ENCODE measurements at regions not wholly inside any gene's neighbourhood (a gene's known extent, or its start where the extent isn't known, plus 50 kb on each side); places are given as distances from the start of the nearest gene placed in this dataset.

GRCh38 chr5:61767231-61768080 is 435.4 kb downstream of the ZSWIM6 start:
- no peaks in the 10 kb centered on the region; the same call in 1 of the 2 replicates for H3K9me3 ChIP-seq (ENCODE audit: control insufficient read depth, insufficient read depth, low read length)
- no peak overlapping the region for H3K9ac ChIP-seq (ENCODE audit: low read depth, low read length)
- H3K4me1 ChIP-seq (ENCODE audit: insufficient read depth, low read length) = no peaks in the 10 kb centered on the region
- no peaks in the 10 kb centered on the region for H3K36me3 ChIP-seq (ENCODE audit: insufficient read depth, low read length)

DNA sequence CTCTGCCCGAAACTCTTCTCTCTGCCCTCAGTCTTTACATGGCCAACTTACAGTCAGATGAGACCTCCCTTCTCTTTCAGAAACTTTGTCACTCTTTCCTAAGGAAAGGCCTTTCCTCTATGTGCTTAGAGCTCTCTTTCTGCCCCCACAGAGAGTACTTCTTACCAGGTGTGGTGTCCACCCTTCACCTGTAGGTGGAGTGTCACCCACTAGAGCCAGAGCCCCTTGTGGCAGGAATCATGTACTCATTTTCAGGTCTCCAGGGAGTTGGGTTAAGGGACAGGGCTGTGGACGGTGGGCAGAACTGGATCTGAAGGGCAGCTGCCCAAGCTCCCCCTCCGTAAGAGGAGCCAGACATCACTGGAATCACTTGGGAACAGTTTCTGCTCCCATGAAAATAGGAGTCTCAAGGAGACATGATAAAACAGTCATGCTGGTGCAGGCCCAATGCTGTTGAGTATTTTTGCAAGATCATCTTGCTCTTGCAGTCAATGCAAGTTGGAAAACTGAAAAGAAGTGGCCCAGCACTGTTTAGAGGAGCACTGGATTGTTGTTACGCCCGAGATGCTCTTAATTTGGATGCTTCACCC is 436.7 kb downstream of the ZSWIM6 start:
- Histone ChIP-seq H3K9ac (ENCODE audit: low read depth, low read length) (no peak overlapping the region), H3K36me3 (ENCODE audit: insufficient read depth, low read length) (no peaks in the 10 kb centered on the region), H3K4me1 (ENCODE audit: insufficient read depth, low read length) (no peaks in the 10 kb centered on the region), H3K9me3 (ENCODE audit: control insufficient read depth, insufficient read depth, low read length) (no peaks in the 10 kb centered on the region)

- Histone ChIP-seq H3K4me1 (ENCODE audit: insufficient read depth, low read length) (no peaks in the 10 kb centered on the region), H3K9me3 (ENCODE audit: control insufficient read depth, insufficient read depth, low read length) (no peaks in the 10 kb centered on the region), H3K9ac (ENCODE audit: low read depth, low read length) (no peak overlapping the region), H3K36me3 (ENCODE audit: insufficient read depth, low read length) (no peaks in the 10 kb centered on the region)
Observed at GRCh38 chr5:61771062-61771461, 439.0 kb downstream of the ZSWIM6 start.

DNA sequence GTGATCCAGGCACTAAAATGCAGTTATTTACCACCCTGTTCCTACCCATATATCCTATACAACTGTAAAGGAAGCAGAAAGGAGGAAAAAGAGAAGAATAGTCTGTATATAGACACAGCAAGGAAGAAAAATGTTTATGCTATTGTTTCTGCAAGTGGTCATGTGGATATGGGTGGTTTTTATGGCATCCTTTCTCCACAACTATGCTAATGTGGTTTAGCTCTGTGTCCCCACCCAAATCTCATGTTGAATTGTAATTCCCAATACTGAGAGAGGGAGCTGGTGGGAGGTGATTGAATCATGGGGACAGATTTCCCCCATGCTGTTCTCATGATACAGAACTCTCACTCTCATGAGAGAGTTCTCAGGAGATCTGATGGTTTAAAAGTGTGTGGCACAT is 439.8 kb downstream of the ZSWIM6 start:
- Histone ChIP-seq H3K36me3 (ENCODE audit: insufficient read depth, low read length) (no peaks in the 10 kb centered on the region), H3K9me3 (ENCODE audit: control insufficient read depth, insufficient read depth, low read length) (no peaks in the 10 kb centered on the region), H3K4me1 (ENCODE audit: insufficient read depth, low read length) (no peaks in the 10 kb centered on the region), H3K9ac (ENCODE audit: low read depth, low read length) (no peak overlapping the region)

- Histone ChIP-seq H3K4me1 (ENCODE audit: insufficient read depth, low read length) (no peaks in the 10 kb centered on the region), H3K36me3 (ENCODE audit: insufficient read depth, low read length) (no peaks in the 10 kb centered on the region), H3K9ac (ENCODE audit: low read depth, low read length) (no peak overlapping the region), H3K9me3 (ENCODE audit: control insufficient read depth, insufficient read depth, low read length) (no peaks in the 10 kb centered on the region)
Observed at GRCh38 chr5:61775901-61776300, 443.8 kb downstream of the ZSWIM6 start.

DNA sequence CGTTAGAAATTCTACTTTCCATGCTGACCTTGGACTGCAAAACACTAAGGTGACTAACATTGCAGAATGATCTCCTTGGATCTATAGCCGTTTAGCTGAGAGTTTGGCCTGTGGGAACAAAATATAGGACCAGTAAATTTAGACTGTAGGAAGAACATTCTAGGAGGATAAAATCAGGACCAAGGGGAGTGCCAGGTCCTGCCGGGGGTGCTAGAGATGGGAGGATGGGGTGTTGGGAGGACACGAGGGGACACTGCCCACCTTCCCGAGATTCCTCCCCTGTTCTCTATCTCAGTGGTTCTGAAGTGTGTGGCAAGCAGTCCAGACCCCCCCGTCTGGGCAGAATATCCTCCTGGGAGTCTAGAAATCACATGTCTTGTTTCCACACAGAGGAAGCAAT is 445.2 kb downstream of the ZSWIM6 start:
- Histone ChIP-seq H3K36me3 (ENCODE audit: insufficient read depth, low read length) (no peaks in the 10 kb centered on the region), H3K9ac (ENCODE audit: low read depth, low read length) (no peak overlapping the region), H3K4me1 (ENCODE audit: insufficient read depth, low read length) (no peaks in the 10 kb centered on the region), H3K9me3 (ENCODE audit: control insufficient read depth, insufficient read depth, low read length) (no peaks in the 10 kb centered on the region)

DNA sequence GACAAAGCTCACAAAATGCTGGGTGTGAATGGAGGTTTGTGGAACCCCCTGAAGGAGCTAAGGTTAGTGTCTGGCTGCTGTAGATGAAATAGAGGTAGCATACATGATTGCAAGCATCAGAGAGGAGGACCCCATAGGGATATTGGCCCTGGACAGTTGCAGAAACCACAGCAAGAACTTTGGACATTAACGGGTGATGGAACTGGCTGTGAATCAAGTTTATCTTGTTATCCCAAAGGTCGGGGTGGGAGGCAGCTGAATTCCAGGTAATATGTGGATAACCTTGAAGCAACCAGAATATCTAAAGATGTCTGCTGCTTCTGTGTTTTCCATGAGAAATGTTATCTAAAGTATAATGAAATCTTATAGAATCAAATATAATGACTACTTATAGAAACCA is 447.7 kb downstream of the ZSWIM6 start:
- Histone ChIP-seq H3K4me1 (ENCODE audit: insufficient read depth, low read length) (no peaks in the 10 kb centered on the region), H3K9me3 (ENCODE audit: control insufficient read depth, insufficient read depth, low read length) (no peaks in the 10 kb centered on the region), H3K36me3 (ENCODE audit: insufficient read depth, low read length) (no peaks in the 10 kb centered on the region)

GRCh38 chr5:61783481-61783880 is 451.4 kb downstream of the ZSWIM6 start:
- Histone ChIP-seq H3K9me3 (ENCODE audit: control insufficient read depth, insufficient read depth, low read length) (no peaks in the 10 kb centered on the region), H3K9ac (ENCODE audit: low read depth, low read length) (no peak overlapping the region), H3K36me3 (ENCODE audit: insufficient read depth, low read length) (no peaks in the 10 kb centered on the region), H3K4me1 (ENCODE audit: insufficient read depth, low read length) (no peaks in the 10 kb centered on the region)

More for the DNA sequence above, 447.7 kb downstream of the ZSWIM6 start:
- H3K9ac ChIP-seq (ENCODE audit: low read depth, low read length) = no peak overlapping the region

DNA sequence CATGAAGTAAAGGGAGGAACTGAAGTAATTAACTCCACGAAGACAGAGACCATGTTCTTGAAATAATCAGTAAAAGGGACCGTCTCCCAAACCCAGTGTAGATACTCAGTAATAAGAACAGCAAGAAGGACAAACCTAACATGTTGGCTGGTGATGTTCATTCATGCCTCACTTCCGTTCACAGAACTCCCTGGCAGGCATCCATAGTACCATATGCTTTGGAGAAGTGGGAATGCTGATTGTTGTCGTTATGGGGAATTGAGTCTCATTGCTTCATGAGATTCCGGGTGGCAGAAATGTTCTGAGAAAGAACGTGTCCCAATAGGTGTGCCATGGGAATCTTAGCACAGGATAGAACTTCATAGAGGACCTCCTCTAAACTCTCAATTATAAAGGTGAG is 452.3 kb downstream of the ZSWIM6 start:
- Histone ChIP-seq H3K9me3 (ENCODE audit: control insufficient read depth, insufficient read depth, low read length) (no peaks in the 10 kb centered on the region), H3K9ac (ENCODE audit: low read depth, low read length) (no peak overlapping the region), H3K4me1 (ENCODE audit: insufficient read depth, low read length) (no peaks in the 10 kb centered on the region), H3K36me3 (ENCODE audit: insufficient read depth, low read length) (no peaks in the 10 kb centered on the region)

DNA sequence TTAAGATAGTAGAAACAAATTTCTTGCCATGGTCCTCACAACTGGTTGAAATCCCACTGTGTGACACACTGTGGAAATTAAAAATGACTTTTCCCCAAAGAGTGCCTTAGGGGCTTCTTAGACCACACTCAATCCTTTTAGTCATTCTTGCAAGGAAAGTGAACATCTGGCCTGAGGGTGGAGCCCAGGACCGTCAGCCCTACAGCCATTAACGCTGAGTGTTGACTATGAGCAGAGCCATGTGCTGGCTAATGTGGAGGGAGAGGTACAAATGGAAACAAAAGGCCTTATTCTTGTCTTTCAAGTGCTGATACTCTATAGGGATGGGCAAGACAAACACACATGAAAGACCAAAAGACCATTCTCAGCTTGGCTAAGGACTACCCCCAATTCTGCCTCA is 456.5 kb downstream of the ZSWIM6 start:
- no peaks in the 10 kb centered on the region for H3K9me3 ChIP-seq (ENCODE audit: control insufficient read depth, insufficient read depth, low read length)
- no peak overlapping the region for H3K9ac ChIP-seq (ENCODE audit: low read depth, low read length)
- H3K4me1 ChIP-seq (ENCODE audit: insufficient read depth, low read length) = no peaks in the 10 kb centered on the region
- H3K36me3 ChIP-seq (ENCODE audit: insufficient read depth, low read length) = no peaks in the 10 kb centered on the region

DNA sequence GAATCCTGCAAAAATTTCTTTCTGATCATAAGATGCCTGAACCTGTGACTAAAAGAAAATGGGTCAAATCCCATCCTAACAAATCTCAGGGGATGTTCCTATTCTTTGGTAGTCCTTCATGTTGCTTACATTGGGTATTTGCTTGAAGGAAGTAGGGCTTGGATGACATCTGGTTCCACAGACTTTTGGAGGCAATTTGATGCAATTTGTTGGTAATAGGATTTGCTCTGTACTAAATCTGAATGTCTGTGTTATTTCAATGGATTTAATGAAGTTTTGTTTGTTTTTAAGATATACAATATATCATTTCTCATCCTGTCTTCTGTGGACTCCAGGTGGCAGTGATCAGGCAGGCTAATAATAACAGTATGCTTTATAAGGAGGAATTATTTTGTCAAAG is 457.9 kb downstream of the ZSWIM6 start:
- Histone ChIP-seq H3K9me3 (ENCODE audit: control insufficient read depth, insufficient read depth, low read length) (no peaks in the 10 kb centered on the region), H3K36me3 (ENCODE audit: insufficient read depth, low read length) (no peaks in the 10 kb centered on the region), H3K4me1 (ENCODE audit: insufficient read depth, low read length) (no peaks in the 10 kb centered on the region), H3K9ac (ENCODE audit: low read depth, low read length) (no peak overlapping the region)

DNA sequence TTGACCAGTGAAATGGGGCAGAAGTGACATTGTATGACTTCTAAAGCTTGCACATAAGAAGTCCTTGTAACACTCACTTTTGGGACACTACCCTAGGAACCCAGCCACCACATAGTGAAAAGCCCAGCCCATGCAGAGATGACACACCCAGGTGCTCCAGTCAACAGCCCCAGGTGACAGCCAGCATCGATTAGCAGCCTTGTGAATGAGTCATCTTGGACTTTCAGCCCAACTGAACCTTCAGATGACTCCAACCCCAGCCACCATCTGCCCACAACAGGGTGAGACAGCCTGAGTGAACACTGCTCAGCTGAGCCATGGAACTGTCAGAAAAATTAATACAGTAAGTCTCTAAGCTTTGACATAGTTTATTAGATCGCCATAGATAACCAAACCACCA is 458.6 kb downstream of the ZSWIM6 start:
- Histone ChIP-seq H3K9ac (ENCODE audit: low read depth, low read length) (no peak overlapping the region), H3K9me3 (ENCODE audit: control insufficient read depth, insufficient read depth, low read length) (no peaks in the 10 kb centered on the region)

DNA sequence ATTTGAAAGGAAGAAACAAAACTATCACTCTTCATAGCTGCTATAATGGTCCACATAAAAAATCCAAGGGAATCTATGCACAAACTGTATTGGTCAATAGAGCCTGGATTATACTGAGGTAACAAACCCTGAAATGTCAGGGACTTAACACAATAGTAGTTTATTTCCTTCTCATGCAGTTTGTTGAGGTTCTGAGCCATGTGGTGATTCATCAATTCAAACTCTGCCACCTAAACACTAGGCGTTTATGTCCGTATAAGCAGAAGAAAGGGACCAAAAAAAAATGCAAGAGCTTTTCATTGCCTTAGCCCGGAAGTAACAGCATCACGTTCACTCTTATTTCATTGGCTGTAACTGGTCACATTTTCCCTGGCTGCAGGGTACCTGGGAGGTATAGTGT is 464.7 kb downstream of the ZSWIM6 start:
- no peaks in the 10 kb centered on the region for H3K36me3 ChIP-seq (ENCODE audit: insufficient read depth, low read length)

More for the DNA sequence above, 458.6 kb downstream of the ZSWIM6 start:
- no peaks in the 10 kb centered on the region for H3K4me1 ChIP-seq (ENCODE audit: insufficient read depth, low read length)
- no peaks in the 10 kb centered on the region for H3K36me3 ChIP-seq (ENCODE audit: insufficient read depth, low read length)

DNA sequence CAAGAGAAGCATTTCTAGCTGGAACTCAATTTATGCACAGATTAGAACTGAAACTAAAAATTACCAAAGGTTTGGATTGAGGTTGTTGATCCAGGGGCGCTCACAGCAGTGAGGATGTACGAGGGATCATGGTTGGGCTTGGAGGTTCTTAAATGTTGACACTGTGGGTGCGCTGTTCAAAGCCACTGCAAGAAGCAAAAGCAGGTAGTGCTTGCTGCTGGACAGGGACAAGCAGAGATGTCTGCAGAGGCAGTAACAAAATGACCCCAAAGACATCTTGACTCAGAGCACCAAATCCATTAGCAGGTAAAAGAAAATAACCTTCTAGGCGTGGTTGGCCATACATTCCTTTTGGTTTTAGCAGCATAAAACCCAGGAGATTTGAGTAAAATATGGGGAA is 468.4 kb downstream of the ZSWIM6 start:
- Histone ChIP-seq H3K36me3 (ENCODE audit: insufficient read depth, low read length) (no peaks in the 10 kb centered on the region), H3K9me3 (ENCODE audit: control insufficient read depth, insufficient read depth, low read length) (no peaks in the 10 kb centered on the region; the same call in 1 of the 2 replicates), H3K4me1 (ENCODE audit: insufficient read depth, low read length) (no peaks in the 10 kb centered on the region), H3K9ac (ENCODE audit: low read depth, low read length) (no peak overlapping the region)

More for the DNA sequence above, 464.7 kb downstream of the ZSWIM6 start:
- Histone ChIP-seq H3K4me1 (ENCODE audit: insufficient read depth, low read length) (no peaks in the 10 kb centered on the region), H3K9ac (ENCODE audit: low read depth, low read length) (no peak overlapping the region), H3K9me3 (ENCODE audit: control insufficient read depth, insufficient read depth, low read length) (no peaks in the 10 kb centered on the region; the same call in 1 of the 2 replicates)

- H3K4me1 ChIP-seq (ENCODE audit: insufficient read depth, low read length) = no peaks in the 10 kb centered on the region
- H3K9me3 ChIP-seq (ENCODE audit: control insufficient read depth, insufficient read depth, low read length) = no peaks in the 10 kb centered on the region; the same call in 1 of the 2 replicates
- H3K36me3 ChIP-seq (ENCODE audit: insufficient read depth, low read length) = no peaks in the 10 kb centered on the region
- H3K9ac ChIP-seq (ENCODE audit: low read depth, low read length) = no peak overlapping the region
Observed at GRCh38 chr5:61801174-61801573, 469.1 kb downstream of the ZSWIM6 start.
